Neural crest cell (in vitro differentiated cells): ENCODE measurements at regions not wholly inside any gene's neighbourhood (a gene's known extent, or its start where the extent isn't known, plus 50 kb on each side); places are given as distances from the start of the nearest gene placed in this dataset.

Source experiments
- DNase-seq: peaks from one replicate; pipeline ENCODE4 v3.0.0; 2021; ENCODE audit warnings: low read depth, mixed read lengths, low spot score
- H3K27ac Mint-ChIP-seq: one replicate; pipeline ENCODE4 v1.8.0; 2021; ENCODE audit warnings: mild to moderate bottlenecking, mixed read lengths; ENCODE audit not compliant: unreplicated experiment
- H3K27me3 Mint-ChIP-seq: 2 replicates; pipeline ENCODE4 v1.8.0; 2021; ENCODE audit warnings: low read depth, mild to moderate bottlenecking, mixed read lengths
- H3K36me3 Mint-ChIP-seq: 2 replicates; pipeline ENCODE4 v1.8.0; 2021; ENCODE audit warnings: low read depth, mild to moderate bottlenecking, mixed read lengths
- H3K4me1 Mint-ChIP-seq: 2 replicates; pipeline ENCODE4 v1.8.0; 2021; ENCODE audit warnings: mixed read lengths
- H3K4me3 Mint-ChIP-seq: one replicate; pipeline ENCODE4 v1.8.0; 2021; ENCODE audit warnings: mild to moderate bottlenecking, mixed read lengths
- H3K9me3 Mint-ChIP-seq: 2 replicates; pipeline ENCODE4 v1.8.0; 2021; ENCODE audit warnings: mixed read lengths
- CTCF ChIP-seq: fragments of 200-600 bp; sonication (generic); conservative IDR thresholded peaks from 2 replicates; pipeline ENCODE4 v1.5.0; 2021; ENCODE audit warnings: antibody characterized with exemption, mild to moderate bottlenecking

- Mint-ChIP-seq H3K36me3 (no peaks in the 10 kb centered on the region), H3K27ac (no peak overlapping the region), H3K4me3 (no peak overlapping the region), H3K9me3 (no peaks in the 10 kb centered on the region), H3K4me1 (peaks cover 19% of the 10 kb centered on the region), H3K27me3 (peaks cover 14% of the 10 kb centered on the region)
- DNase-seq = no peak
- no peak for TF ChIP-seq CTCF
Measured at GRCh38 chr2:118473846-118474540, 373.5 kb downstream of the EN1 start.

GRCh38 chr2:118473241-118473640, 374.2 kb downstream of the EN1 start:
- no peak overlapping the region for H3K4me3 Mint-ChIP-seq
- H3K9me3 Mint-ChIP-seq = no peaks in the 10 kb centered on the region
- TF ChIP-seq CTCF = no peak
- H3K27ac Mint-ChIP-seq = no peak overlapping the region
- peaks cover 19% of the 10 kb centered on the region for H3K27me3 Mint-ChIP-seq
- no peaks in the 10 kb centered on the region for H3K36me3 Mint-ChIP-seq
- no peak for DNase-seq
- peaks cover 19% of the 10 kb centered on the region for H3K4me1 Mint-ChIP-seq

- no peak overlapping the region for H3K27ac Mint-ChIP-seq
- peaks cover 20% of the 10 kb centered on the region for H3K27me3 Mint-ChIP-seq
- H3K36me3 Mint-ChIP-seq = no peaks in the 10 kb centered on the region
- no peak for TF ChIP-seq CTCF
- no peaks in the 10 kb centered on the region for H3K9me3 Mint-ChIP-seq
- H3K4me1 Mint-ChIP-seq = peaks cover 13% of the 10 kb centered on the region
- H3K4me3 Mint-ChIP-seq = no peak overlapping the region
- no peak for DNase-seq
Measured at GRCh38 chr2:118470297-118470696, 377.2 kb downstream of the EN1 start.

- Mint-ChIP-seq H3K36me3 (no peaks in the 10 kb centered on the region), H3K27me3 (peaks cover 25% of the 10 kb centered on the region), H3K4me3 (no peak overlapping the region), H3K4me1 (peaks cover 4% of the 10 kb centered on the region), H3K27ac (no peak overlapping the region), H3K9me3 (no peaks in the 10 kb centered on the region)
- no peak for TF ChIP-seq CTCF
- DNase-seq = no peak
Measured at GRCh38 chr2:118469103-118469502, 378.3 kb downstream of the EN1 start.

- no peak for DNase-seq
- no peak for TF ChIP-seq CTCF
- Mint-ChIP-seq H3K27ac (no peak overlapping the region), H3K36me3 (no peaks in the 10 kb centered on the region), H3K9me3 (no peaks in the 10 kb centered on the region), H3K4me1 (no peaks in the 10 kb centered on the region), H3K4me3 (no peak overlapping the region), H3K27me3 (peaks cover 24% of the 10 kb centered on the region)
Measured at GRCh38 chr2:118464546-118465265, 376.4 kb downstream of the INSIG2 start.
